Retinal pigment epithelial cell (primary cell): ENCODE measurements at regions not wholly inside any gene's neighbourhood (a gene's known extent, or its start where the extent isn't known, plus 50 kb on each side); places are given as distances from the start of the nearest gene placed in this dataset.

Experiments
- DNase-seq: peaks from one replicate; pipeline ENCODE4 v3.0.0-alpha.2; 2010; ENCODE audit warnings: low read depth
- H3K4me3 ChIP-seq: 2 replicates; pipeline ENCODE4 v1.5.1; 2011; ENCODE audit warnings: mild to moderate bottlenecking, low read length, control low read depth, moderate library complexity
- CTCF ChIP-seq: conservative IDR thresholded peaks from 2 replicates; pipeline ENCODE4 v1.5.1; 2011; ENCODE audit warnings: low read depth, low read length, control low read depth, inconsistent platforms

- no peak for TF ChIP-seq CTCF
- no peak overlapping the region for H3K4me3 ChIP-seq
- no peak for DNase-seq
These were observed 87.1 kb upstream of the CTTNBP2 start for GRCh38 chr7:117960351-117960750.

DNA sequence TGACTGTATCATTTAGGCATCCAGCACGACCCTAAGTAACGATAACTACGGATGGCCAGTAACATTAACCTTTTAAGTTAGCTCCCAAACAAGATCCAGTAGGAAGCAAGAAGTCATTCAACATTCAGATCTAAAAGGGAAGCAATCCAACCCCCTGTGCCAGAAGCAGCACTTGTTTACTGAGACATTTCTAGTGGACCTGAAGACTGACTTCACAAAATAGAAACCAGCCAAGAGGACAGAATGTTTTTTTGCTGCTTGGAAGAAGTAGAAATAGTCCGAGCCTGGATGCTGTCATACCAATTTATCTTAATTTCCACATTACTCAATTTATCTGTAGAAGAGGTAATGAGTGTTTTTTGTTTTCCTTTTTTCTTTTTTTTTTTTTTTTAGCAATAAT lies 88.0 kb upstream of the CTTNBP2 start:
- H3K4me3 ChIP-seq, result no peak overlapping the region
- no peak for DNase-seq
- no peak for TF ChIP-seq CTCF

DNA sequence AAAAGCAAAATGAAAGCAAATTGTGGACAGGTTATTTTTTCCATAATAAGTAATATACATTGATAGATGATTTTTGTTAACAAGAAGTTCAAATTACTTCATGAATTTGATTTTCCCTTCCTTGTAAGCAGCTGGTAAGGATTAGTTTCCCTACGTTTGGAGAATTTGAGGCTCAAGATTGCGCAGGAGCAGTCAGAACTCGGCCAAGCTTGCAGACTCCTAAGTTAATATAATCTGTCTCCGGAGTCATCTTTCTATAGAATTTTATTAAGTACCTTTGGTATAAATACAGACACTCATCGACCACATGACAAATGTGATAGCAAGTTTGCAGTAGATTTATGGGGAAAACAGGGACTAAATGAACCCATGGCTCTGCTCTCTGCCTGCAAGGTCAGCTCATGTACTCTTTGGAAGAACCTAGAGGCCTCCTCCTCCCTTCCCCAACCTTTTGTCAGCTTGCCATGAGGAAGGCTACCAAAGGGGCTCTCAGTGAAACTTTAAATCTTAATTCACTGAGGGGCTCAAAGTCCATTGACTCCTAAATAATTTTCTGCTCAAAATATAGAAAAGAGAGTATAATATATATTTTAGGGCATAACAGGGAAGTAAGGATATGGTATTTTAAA lies 89.2 kb upstream of the CTTNBP2 start:
- no peak overlapping the region for H3K4me3 ChIP-seq
- DNase-seq, result no peak
- no peak for TF ChIP-seq CTCF

DNA sequence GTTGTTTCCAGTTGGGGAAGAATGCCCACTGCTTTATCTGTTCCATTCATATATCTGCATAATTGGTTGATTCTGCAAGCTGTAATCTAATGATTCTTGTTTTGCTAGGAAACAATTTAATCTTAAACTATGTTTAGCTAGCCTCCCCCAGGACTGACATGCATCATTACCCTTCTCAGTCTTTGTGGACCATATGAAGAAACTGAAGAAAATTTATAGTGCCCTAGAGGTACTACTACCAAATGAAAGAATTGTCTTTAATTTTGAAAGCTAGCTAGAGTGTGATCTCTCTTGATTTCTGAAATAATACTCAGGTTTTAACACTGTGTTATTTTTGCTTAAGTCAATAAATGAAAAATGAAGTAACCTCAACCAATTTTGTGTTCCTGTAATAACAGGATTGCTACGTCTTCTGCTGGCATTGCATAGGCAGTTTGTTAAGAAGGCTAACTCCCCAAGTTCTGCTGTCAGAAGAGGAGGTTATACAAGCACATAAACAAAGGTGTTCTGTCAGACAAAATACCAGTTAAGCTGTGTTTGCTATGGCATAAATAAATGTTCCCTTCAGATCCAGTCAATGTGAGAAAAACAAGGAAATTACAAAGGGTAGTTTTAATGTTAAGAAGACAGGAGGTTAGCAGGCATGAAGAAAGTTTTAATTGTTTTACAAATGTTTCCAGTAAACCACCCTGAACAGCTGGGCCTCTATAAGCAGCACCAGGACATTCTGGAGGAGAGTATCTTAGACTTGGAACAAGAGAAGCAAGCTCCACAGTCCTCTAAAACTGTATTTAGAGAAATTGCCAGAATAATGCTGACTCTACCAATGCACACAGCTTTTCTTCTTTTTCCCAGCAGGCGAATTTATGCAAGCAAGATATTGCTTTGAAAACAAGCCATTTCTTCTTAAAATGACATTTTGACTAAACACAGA lies 90.3 kb upstream of the CTTNBP2 start:
- no peak for DNase-seq
- no peak overlapping the region for H3K4me3 ChIP-seq
- no peak for TF ChIP-seq CTCF

DNA sequence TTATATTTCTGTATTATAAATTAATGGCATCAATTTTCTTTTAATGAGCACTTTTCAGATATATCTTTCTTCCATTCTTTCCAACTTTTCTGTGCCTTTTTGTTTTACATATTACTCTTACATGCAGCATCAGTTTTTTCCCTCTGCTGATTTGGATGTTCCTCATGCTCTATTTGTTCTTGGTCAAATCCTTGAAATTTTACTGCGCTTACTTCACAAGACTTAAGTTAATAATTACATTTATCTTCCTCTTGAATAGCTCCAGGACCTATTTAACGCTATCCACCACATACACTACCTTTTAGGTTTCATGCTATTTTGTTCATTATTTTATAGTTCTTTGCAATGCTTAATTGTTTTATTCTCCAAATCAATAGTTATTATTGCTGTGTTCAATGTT lies 97.6 kb upstream of the CTTNBP2 start:
- no peak for DNase-seq
- H3K4me3 ChIP-seq, result no peak overlapping the region
- no peak for TF ChIP-seq CTCF

GRCh38 chr7:117971556-117972244 lies 98.5 kb upstream of the CTTNBP2 start:
- no peak overlapping the region for H3K4me3 ChIP-seq
- DNase-seq, result no peak
- TF ChIP-seq CTCF, result no peak
